SK-N-SH treated with all-trans-retinoic acid at 6 μM for 48 hours (cell line): ENCODE measurements at regions not wholly inside any gene's neighbourhood (a gene's known extent, or its start where the extent isn't known, plus 50 kb on each side); places are given as distances from the start of the nearest gene placed in this dataset.

ENCODE experiments used
- ATAC-seq: fragments of 200-7000 bp; cut with Tn5 transposase; 3 replicates; pipeline ENCODE4 v1.9.1; 2020; ENCODE audit warnings: mild to moderate bottlenecking, moderate library complexity
- ARNTL ChIP-seq: fragments of 450-650 bp; formaldehyde crosslinking; IDR thresholded peaks from 2 replicates; pipeline ENCODE4 v1.5.0; 2020; ENCODE audit warnings: low read depth, mild to moderate bottlenecking, moderate library complexity, borderline replicate concordance
- BACH2 ChIP-seq: fragments of 250-450 bp; sonication (Bioruptor Pico); IDR thresholded peaks from 2 replicates; pipeline ENCODE4 v1.9.0; 2021; ENCODE audit warnings: mild to moderate bottlenecking, borderline replicate concordance
- CREB5 ChIP-seq: fragments of 250-450 bp; sonication (Bioruptor Pico); IDR thresholded peaks from 2 replicates; pipeline ENCODE4 v1.5.1; 2020; ENCODE audit warnings: low read depth, mild to moderate bottlenecking, moderate library complexity
- CSDC2 ChIP-seq: fragments of 250-450 bp; sonication (Bioruptor Pico); IDR thresholded peaks from 2 replicates; pipeline ENCODE4 v1.5.0; 2020; ENCODE audit warnings: mild to moderate bottlenecking, moderate library complexity
- CSRNP3 ChIP-seq: fragments of 250-450 bp; sonication (Bioruptor Pico); IDR thresholded peaks from 2 replicates; pipeline ENCODE4 v1.5.1; 2021; ENCODE audit warnings: mild to moderate bottlenecking, moderate library complexity
- ESRRG ChIP-seq: fragments of 250-450 bp; sonication (Bioruptor Pico); IDR thresholded peaks from 2 replicates; pipeline ENCODE4 v1.6.1; 2021; ENCODE audit warnings: mild to moderate bottlenecking
- GLIS3 ChIP-seq: fragments of 250-450 bp; sonication (Bioruptor Pico); IDR thresholded peaks from 2 replicates; pipeline ENCODE4 v1.5.0; 2020; ENCODE audit warnings: mild to moderate bottlenecking, moderate library complexity
- OSR1 ChIP-seq: fragments of 250-450 bp; sonication (Bioruptor Pico); IDR thresholded peaks from 2 replicates; pipeline ENCODE4 v1.8.0; 2022; ENCODE audit warnings: moderate library complexity, mild to moderate bottlenecking, inconsistent platforms
- POU6F1 ChIP-seq: fragments of 250-450 bp; sonication (Bioruptor Pico); IDR thresholded peaks from 2 replicates; pipeline ENCODE4 v1.8.0; 2021; ENCODE audit warnings: low read depth, mild to moderate bottlenecking, moderate library complexity, borderline replicate concordance
- PPARA ChIP-seq: fragments of 250-450 bp; sonication (Bioruptor Pico); IDR thresholded peaks from 2 replicates; pipeline ENCODE4 v1.5.0; 2020; ENCODE audit warnings: mild to moderate bottlenecking, borderline replicate concordance
- RARB ChIP-seq: fragments of 250-450 bp; sonication (Bioruptor Pico); IDR thresholded peaks from 2 replicates; pipeline ENCODE4 v1.8.0; 2021; ENCODE audit warnings: mild to moderate bottlenecking, moderate library complexity
- SNAI2 ChIP-seq: fragments of 250-450 bp; sonication (Bioruptor Pico); IDR thresholded peaks from 2 replicates; pipeline ENCODE4 v1.5.0; 2020; ENCODE audit warnings: mild to moderate bottlenecking, moderate library complexity
- TCF4 ChIP-seq: fragments of 250-450 bp; sonication (Bioruptor Pico); IDR thresholded peaks from 2 replicates; pipeline ENCODE4 v1.8.0; 2021; ENCODE audit warnings: mild to moderate bottlenecking, moderate library complexity, borderline replicate concordance
- TSHZ2 ChIP-seq: fragments of 250-450 bp; sonication (Bioruptor Pico); IDR thresholded peaks from 2 replicates; pipeline ENCODE4 v1.5.0; 2020; ENCODE audit warnings: mild to moderate bottlenecking, moderate library complexity
- ZC3H10 ChIP-seq: fragments of 250-450 bp; sonication (Bioruptor Pico); IDR thresholded peaks from 2 replicates; pipeline ENCODE4 v1.5.1; 2021; ENCODE audit warnings: mild to moderate bottlenecking, moderate library complexity
- ZFP3 ChIP-seq: fragments of 250-450 bp; sonication (Bioruptor Pico); IDR thresholded peaks from 2 replicates; pipeline ENCODE4 v1.5.0; 2020; ENCODE audit warnings: mild to moderate bottlenecking, moderate library complexity
- ZFP30 ChIP-seq: fragments of 450-650 bp; formaldehyde crosslinking; IDR thresholded peaks from 2 replicates; pipeline ENCODE4 v1.5.0; 2022; ENCODE audit warnings: mild to moderate bottlenecking, moderate library complexity
- ZNF565 ChIP-seq: fragments of 450-650 bp; formaldehyde crosslinking; conservative IDR thresholded peaks from 2 replicates; pipeline ENCODE4 v1.5.0; 2020; ENCODE audit warnings: low read depth, mild to moderate bottlenecking, moderate library complexity
- ZNF70 ChIP-seq: fragments of 450-650 bp; formaldehyde crosslinking; IDR thresholded peaks from 2 replicates; pipeline ENCODE4 v1.5.0; 2020; ENCODE audit warnings: mild to moderate bottlenecking, moderate library complexity
- ZNF8 ChIP-seq: fragments of 450-650 bp; formaldehyde crosslinking; IDR thresholded peaks from 2 replicates; pipeline ENCODE4 v1.5.0; 2020; ENCODE audit warnings: mild to moderate bottlenecking, moderate library complexity

- TF ChIP-seq POU6F1 (CRISPR knock-in tag), result no peak
- TF ChIP-seq, all 23 proteins: peak for 0
These were observed 101.2 kb upstream of the SLC16A7 start (continued) for GRCh38 chr12:59494617-59495016.

GRCh38 chr12:59491877-59492276 is 104.0 kb upstream of the SLC16A7 start:
- ATAC-seq, result no peak
- TF ChIP-seq ZNF565 (no peak), POU6F1 (CRISPR knock-in tag) (no peak), ZC3H10 (CRISPR knock-in tag) (no peak), TCF4 (CRISPR knock-in tag) (no peak), ESRRG (no peak), OSR1 (no peak), CSDC2 (CRISPR knock-in tag) (no peak), TSHZ2 (no peak), CSRNP3 (CRISPR knock-in tag) (no peak), ZNF70 (CRISPR knock-in tag) (no peak), ZFP30 (CRISPR knock-in tag) (no peak), ZFP3 (no peak), CREB5 (CRISPR knock-in tag) (no peak), PPARA (no peak), GLIS3 (no peak)

GRCh38 chr12:59486827-59487226 is 109.0 kb upstream of the SLC16A7 start:
- ATAC-seq, result no peak
- TF ChIP-seq ESRRG (no peak), PPARA (no peak), RARB (CRISPR knock-in tag) (no peak), SNAI2 (CRISPR knock-in tag) (no peak), ZFP30 (CRISPR knock-in tag) (no peak), ZNF565 (no peak), CSRNP3 (CRISPR knock-in tag) (no peak), ZNF8 (CRISPR knock-in tag) (no peak), POU6F1 (CRISPR knock-in tag) (no peak), BACH2 (CRISPR knock-in tag) (no peak), CSDC2 (CRISPR knock-in tag) (no peak), TCF4 (CRISPR knock-in tag) (no peak), ARNTL (CRISPR knock-in tag) (no peak), CREB5 (CRISPR knock-in tag) (no peak), OSR1 (no peak), ZFP3 (no peak), GLIS3 (no peak)
